ENCODE measurements at regions not wholly inside any gene's neighbourhood (a gene's known extent, or its start where the extent isn't known, plus 50 kb on each side); places are given as distances from the start of the nearest gene placed in this dataset.

- TF ChIP-seq, protein P1, sequence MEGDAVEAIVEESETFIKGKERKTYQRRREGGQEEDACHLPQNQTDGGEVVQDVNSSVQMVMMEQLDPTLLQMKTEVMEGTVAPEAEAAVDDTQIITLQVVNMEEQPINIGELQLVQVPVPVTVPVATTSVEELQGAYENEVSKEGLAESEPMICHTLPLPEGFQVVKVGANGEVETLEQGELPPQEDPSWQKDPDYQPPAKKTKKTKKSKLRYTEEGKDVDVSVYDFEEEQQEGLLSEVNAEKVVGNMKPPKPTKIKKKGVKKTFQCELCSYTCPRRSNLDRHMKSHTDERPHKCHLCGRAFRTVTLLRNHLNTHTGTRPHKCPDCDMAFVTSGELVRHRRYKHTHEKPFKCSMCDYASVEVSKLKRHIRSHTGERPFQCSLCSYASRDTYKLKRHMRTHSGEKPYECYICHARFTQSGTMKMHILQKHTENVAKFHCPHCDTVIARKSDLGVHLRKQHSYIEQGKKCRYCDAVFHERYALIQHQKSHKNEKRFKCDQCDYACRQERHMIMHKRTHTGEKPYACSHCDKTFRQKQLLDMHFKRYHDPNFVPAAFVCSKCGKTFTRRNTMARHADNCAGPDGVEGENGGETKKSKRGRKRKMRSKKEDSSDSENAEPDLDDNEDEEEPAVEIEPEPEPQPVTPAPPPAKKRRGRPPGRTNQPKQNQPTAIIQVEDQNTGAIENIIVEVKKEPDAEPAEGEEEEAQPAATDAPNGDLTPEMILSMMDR (IDR thresholded peaks at IDR 0.05; ENCODE audit: insufficient read depth, low read depth, low read length): no peak
- no peak for TF ChIP-seq EZH2 (IDR thresholded peaks at IDR 0.05; ENCODE audit: insufficient read depth, low read length)
Observed at GRCh38 chr7:125926621-125927020, 997.0 kb upstream of the POT1 start.

All from astrocyte (in vitro differentiated cells and primary cell).